H1 (cell line): ENCODE measurements at regions not wholly inside any gene's neighbourhood (a gene's known extent, or its start where the extent isn't known, plus 50 kb on each side); places are given as distances from the start of the nearest gene placed in this dataset.

Source experiments
- FOSL1 ChIP-seq: IDR thresholded peaks from 2 replicates; pipeline ENCODE4 v1.6.1; 2011; ENCODE audit warnings: mild to moderate bottlenecking, low read depth, low read length, moderate library complexity; ENCODE audit not compliant: insufficient read depth
- NANOG ChIP-seq: IDR thresholded peaks from 2 replicates; pipeline ENCODE4 v1.6.1; 2011; ENCODE audit warnings: low read length, low read depth, mild to moderate bottlenecking, inconsistent platforms; ENCODE audit not compliant: insufficient read depth, poor library complexity, severe bottlenecking
- POU5F1 ChIP-seq: IDR thresholded peaks from 2 replicates; pipeline ENCODE4 v1.6.1; 2011; ENCODE audit warnings: low read depth, mild to moderate bottlenecking, low read length, moderate library complexity
- RXRA ChIP-seq: IDR thresholded peaks from 2 replicates; pipeline ENCODE4 v1.6.1; 2011; ENCODE audit warnings: low read depth, mild to moderate bottlenecking, low read length, moderate library complexity; ENCODE audit not compliant: insufficient read depth
- SIRT6 ChIP-seq: IDR thresholded peaks from one replicate; pipeline ENCODE4 v1.7.1; 2012; ENCODE audit warnings: low read length, inconsistent platforms
- SP4 ChIP-seq: IDR thresholded peaks from 2 replicates; pipeline ENCODE4 v1.6.1; 2012; ENCODE audit warnings: low read length, inconsistent platforms
- USF2 ChIP-seq: IDR thresholded peaks from 2 replicates; pipeline ENCODE4 v1.6.1; 2011; ENCODE audit warnings: low read length, improper control_type of control experiment

GRCh38 chr10:35268791-35269257, 67.5 kb upstream of the CCNY start (continued):
- no peak for TF ChIP-seq NANOG
- TF ChIP-seq FOSL1, result no peak
- no peak for TF ChIP-seq SIRT6
- no peak for TF ChIP-seq POU5F1
- TF ChIP-seq RXRA, result no peak
- no peak for TF ChIP-seq SP4
- TF ChIP-seq USF2, result no peak
